ENCODE measurements at regions not wholly inside any gene's neighbourhood (a gene's known extent, or its start where the extent isn't known, plus 50 kb on each side); places are given as distances from the start of the nearest gene placed in this dataset.

DNA sequence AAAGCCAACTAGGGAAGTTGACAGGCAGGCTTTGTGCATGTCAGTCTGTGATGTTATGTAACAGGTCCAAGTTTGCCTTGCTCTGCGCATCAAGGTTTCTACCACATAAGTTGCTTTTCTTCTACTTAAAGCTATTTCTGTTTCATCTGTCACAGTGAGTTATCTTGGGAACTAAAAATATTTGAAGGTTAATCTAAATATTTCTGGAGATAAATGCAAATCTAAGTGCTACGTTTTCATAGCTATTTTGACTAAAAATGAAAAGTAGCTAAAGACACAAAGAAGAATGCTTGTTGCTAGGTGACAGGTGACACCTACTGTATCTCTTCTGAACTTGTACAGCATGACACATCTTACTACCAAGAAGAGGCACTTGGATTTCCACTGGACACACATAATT is 135.6 kb downstream of the KLF12 start:
- TF ChIP-seq, protein P1, sequence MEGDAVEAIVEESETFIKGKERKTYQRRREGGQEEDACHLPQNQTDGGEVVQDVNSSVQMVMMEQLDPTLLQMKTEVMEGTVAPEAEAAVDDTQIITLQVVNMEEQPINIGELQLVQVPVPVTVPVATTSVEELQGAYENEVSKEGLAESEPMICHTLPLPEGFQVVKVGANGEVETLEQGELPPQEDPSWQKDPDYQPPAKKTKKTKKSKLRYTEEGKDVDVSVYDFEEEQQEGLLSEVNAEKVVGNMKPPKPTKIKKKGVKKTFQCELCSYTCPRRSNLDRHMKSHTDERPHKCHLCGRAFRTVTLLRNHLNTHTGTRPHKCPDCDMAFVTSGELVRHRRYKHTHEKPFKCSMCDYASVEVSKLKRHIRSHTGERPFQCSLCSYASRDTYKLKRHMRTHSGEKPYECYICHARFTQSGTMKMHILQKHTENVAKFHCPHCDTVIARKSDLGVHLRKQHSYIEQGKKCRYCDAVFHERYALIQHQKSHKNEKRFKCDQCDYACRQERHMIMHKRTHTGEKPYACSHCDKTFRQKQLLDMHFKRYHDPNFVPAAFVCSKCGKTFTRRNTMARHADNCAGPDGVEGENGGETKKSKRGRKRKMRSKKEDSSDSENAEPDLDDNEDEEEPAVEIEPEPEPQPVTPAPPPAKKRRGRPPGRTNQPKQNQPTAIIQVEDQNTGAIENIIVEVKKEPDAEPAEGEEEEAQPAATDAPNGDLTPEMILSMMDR (IDR thresholded peaks at IDR 0.05), result no peak
- TF ChIP-seq POLR2A (IDR thresholded peaks at IDR 0.05), result no peak

Data from body of pancreas (tissue), 4 donors.